ENCODE measurements at regions not wholly inside any gene's neighbourhood (a gene's known extent, or its start where the extent isn't known, plus 50 kb on each side); places are given as distances from the start of the nearest gene placed in this dataset.

GRCh38 chr3:153944084-153944483 lies 177.1 kb upstream of the ARHGEF26 start:
- TF ChIP-seq EZH2phosphoT487 (IDR thresholded peaks at IDR 0.05; ENCODE audit: low read depth, severe bottlenecking, unreplicated experiment) (no peak), EZH2 (IDR thresholded peaks at IDR 0.05; ENCODE audit: borderline replicate concordance) (no peak)
- TF ChIP-seq, protein P1, sequence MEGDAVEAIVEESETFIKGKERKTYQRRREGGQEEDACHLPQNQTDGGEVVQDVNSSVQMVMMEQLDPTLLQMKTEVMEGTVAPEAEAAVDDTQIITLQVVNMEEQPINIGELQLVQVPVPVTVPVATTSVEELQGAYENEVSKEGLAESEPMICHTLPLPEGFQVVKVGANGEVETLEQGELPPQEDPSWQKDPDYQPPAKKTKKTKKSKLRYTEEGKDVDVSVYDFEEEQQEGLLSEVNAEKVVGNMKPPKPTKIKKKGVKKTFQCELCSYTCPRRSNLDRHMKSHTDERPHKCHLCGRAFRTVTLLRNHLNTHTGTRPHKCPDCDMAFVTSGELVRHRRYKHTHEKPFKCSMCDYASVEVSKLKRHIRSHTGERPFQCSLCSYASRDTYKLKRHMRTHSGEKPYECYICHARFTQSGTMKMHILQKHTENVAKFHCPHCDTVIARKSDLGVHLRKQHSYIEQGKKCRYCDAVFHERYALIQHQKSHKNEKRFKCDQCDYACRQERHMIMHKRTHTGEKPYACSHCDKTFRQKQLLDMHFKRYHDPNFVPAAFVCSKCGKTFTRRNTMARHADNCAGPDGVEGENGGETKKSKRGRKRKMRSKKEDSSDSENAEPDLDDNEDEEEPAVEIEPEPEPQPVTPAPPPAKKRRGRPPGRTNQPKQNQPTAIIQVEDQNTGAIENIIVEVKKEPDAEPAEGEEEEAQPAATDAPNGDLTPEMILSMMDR (IDR thresholded peaks at IDR 0.05; ENCODE audit: poor library complexity), result no peak
- H3K79me2 ChIP-seq, result no peaks in the 10 kb centered on the region
- no peak for DNase-seq (ENCODE audit: low spot score)
- no peak overlapping the region for H3K27ac ChIP-seq
- no peaks in the 10 kb centered on the region for H3K36me3 ChIP-seq (replicated peaks; ENCODE audit: insufficient read depth, low read depth)
- 54% methylated on average over 2 of the region's 2 CpGs for WGBS (ENCODE audit: low lambda C conversion rate, missing lambda C conversion rate)
- H3K4me2 ChIP-seq, result no peak overlapping the region
- no peak overlapping the region for H3K4me3 ChIP-seq
- H3K4me1 ChIP-seq (ENCODE audit: insufficient read depth), result no peaks in the 10 kb centered on the region
- H3K27me3 ChIP-seq, result no peaks in the 10 kb centered on the region
- H4K20me1 ChIP-seq (ENCODE audit: insufficient read depth, poor library complexity, severe bottlenecking), result no peaks in the 10 kb centered on the region
- no peaks in the 10 kb centered on the region for H3K9me2 ChIP-seq (replicated peaks; ENCODE audit: insufficient read depth)
- no peak overlapping the region for H2AFZ ChIP-seq
- H3K9me3 ChIP-seq (ENCODE audit: low read depth), result no peaks in the 10 kb centered on the region

DNA sequence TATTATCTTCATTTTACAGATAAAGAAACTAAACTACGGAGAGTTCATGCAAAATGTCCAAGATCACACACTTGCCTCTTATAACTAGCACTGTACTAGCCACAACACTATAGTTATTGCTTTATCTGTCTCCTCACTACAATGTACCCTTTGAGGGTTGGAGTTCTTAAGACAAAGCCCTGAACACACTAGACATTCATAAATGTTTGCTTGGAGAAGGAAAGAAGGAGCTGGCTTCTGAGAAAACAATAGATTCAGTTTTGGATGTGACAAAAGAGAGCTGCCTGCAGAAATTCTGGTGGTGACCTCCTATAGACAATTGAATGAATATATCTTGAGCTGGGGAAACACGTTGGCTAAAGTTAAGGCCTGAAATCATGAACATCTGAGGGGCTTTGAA lies 169.9 kb upstream of the ARHGEF26 start:
- Histone ChIP-seq H3K27ac (no peak overlapping the region), H2AFZ (no peak overlapping the region), H3K9me2 (replicated peaks; ENCODE audit: insufficient read depth) (no peaks in the 10 kb centered on the region), H3K4me1 (ENCODE audit: insufficient read depth) (no peaks in the 10 kb centered on the region), H3K36me3 (replicated peaks; ENCODE audit: insufficient read depth, low read depth) (no peaks in the 10 kb centered on the region), H3K79me2 (no peaks in the 10 kb centered on the region), H3K27me3 (no peaks in the 10 kb centered on the region), H3K4me2 (no peak overlapping the region), H3K4me3 (no peak overlapping the region), H4K20me1 (ENCODE audit: insufficient read depth, poor library complexity, severe bottlenecking) (no peaks in the 10 kb centered on the region), H3K9me3 (ENCODE audit: low read depth) (no peaks in the 10 kb centered on the region)
- TF ChIP-seq EZH2phosphoT487 (IDR thresholded peaks at IDR 0.05; ENCODE audit: low read depth, severe bottlenecking, unreplicated experiment) (no peak), EZH2 (IDR thresholded peaks at IDR 0.05; ENCODE audit: borderline replicate concordance) (no peak)
- TF ChIP-seq, protein P1 (IDR thresholded peaks at IDR 0.05; ENCODE audit: poor library complexity), result no peak
- DNase-seq (ENCODE audit: low spot score), result no peak
- 76% methylated on average over 2 of the region's 2 CpGs for WGBS (ENCODE audit: low lambda C conversion rate, missing lambda C conversion rate)

DNA sequence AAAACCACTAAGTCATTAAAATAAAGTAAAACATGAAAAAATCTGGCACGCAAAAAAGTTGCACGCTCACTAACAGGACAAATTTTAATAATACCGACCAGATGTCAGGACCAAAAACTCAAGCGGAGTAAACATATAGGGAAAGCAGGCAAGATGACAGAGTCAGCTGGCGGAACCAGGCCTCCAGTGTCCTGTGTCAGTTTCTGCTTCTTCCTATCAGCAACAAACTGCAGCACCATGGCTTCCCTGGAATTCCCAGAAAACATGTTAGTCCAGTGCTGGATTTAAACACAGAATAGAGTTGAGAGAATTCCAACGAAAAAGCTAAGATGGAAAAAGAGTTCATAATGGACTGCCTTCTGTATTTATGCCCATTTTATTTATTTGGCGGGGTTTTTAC lies 169.1 kb upstream of the ARHGEF26 start:
- Histone ChIP-seq H3K4me3 (no peak overlapping the region), H3K9me2 (replicated peaks; ENCODE audit: insufficient read depth) (no peaks in the 10 kb centered on the region), H2AFZ (no peak overlapping the region), H3K4me2 (no peak overlapping the region), H3K79me2 (no peaks in the 10 kb centered on the region), H4K20me1 (ENCODE audit: insufficient read depth, poor library complexity, severe bottlenecking) (no peaks in the 10 kb centered on the region), H3K9me3 (ENCODE audit: low read depth) (no peaks in the 10 kb centered on the region), H3K36me3 (replicated peaks; ENCODE audit: insufficient read depth, low read depth) (no peaks in the 10 kb centered on the region), H3K27ac (no peak overlapping the region), H3K27me3 (no peaks in the 10 kb centered on the region), H3K4me1 (ENCODE audit: insufficient read depth) (no peaks in the 10 kb centered on the region)
- TF ChIP-seq EZH2phosphoT487 (IDR thresholded peaks at IDR 0.05; ENCODE audit: low read depth, severe bottlenecking, unreplicated experiment), result no peak
- TF ChIP-seq, protein P1 (IDR thresholded peaks at IDR 0.05; ENCODE audit: poor library complexity), result no peak
- no peak for TF ChIP-seq EZH2 (IDR thresholded peaks at IDR 0.05; ENCODE audit: borderline replicate concordance)
- 79% methylated on average over 7 of the region's 7 CpGs for WGBS (ENCODE audit: low lambda C conversion rate, missing lambda C conversion rate)
- no peak for DNase-seq (ENCODE audit: low spot score)

GRCh38 chr3:153956613-153957012 lies 164.6 kb upstream of the ARHGEF26 start:
- Histone ChIP-seq H3K4me2 (no peak overlapping the region), H3K36me3 (replicated peaks; ENCODE audit: insufficient read depth, low read depth) (no peaks in the 10 kb centered on the region), H3K4me1 (ENCODE audit: insufficient read depth) (peaks cover 12% of the 10 kb centered on the region), H3K27ac (no peak overlapping the region), H3K27me3 (no peaks in the 10 kb centered on the region), H4K20me1 (ENCODE audit: insufficient read depth, poor library complexity, severe bottlenecking) (no peaks in the 10 kb centered on the region), H3K9me3 (ENCODE audit: low read depth) (no peaks in the 10 kb centered on the region), H2AFZ (no peak overlapping the region), H3K79me2 (no peaks in the 10 kb centered on the region), H3K4me3 (no peak overlapping the region), H3K9me2 (replicated peaks; ENCODE audit: insufficient read depth) (no peaks in the 10 kb centered on the region)
- TF ChIP-seq, protein P1 (IDR thresholded peaks at IDR 0.05; ENCODE audit: poor library complexity), result no peak
- TF ChIP-seq EZH2phosphoT487 (IDR thresholded peaks at IDR 0.05; ENCODE audit: low read depth, severe bottlenecking, unreplicated experiment) (no peak), EZH2 (IDR thresholded peaks at IDR 0.05; ENCODE audit: borderline replicate concordance) (no peak)
- no peak for DNase-seq (ENCODE audit: low spot score)
- WGBS (ENCODE audit: low lambda C conversion rate, missing lambda C conversion rate), result 81% methylated on average over 5 of the region's 5 CpGs
